COLO668 (cell line): ENCODE measurements at regions not wholly inside any gene's neighbourhood (a gene's known extent, or its start where the extent isn't known, plus 50 kb on each side); places are given as distances from the start of the nearest gene placed in this dataset.
"Not testable (repeated sequence)": the region's sequence is repeated elsewhere in the genome, so short reads cannot be mapped to it uniquely, and the experiment has no call there.

ENCODE experiments used
- DNase-seq: peaks from one replicate; lab custom pipeline; 2025; ENCODE audit not compliant: unreplicated experiment; lab: John Stamatoyannopoulos, UW

GRCh38 chr18:30713299-30713698 is 329.2 kb downstream of the DSC3 start:
- DNase-seq: no peak

GRCh38 chr18:30712383-30712782 is 330.2 kb downstream of the DSC3 start:
- no peak for DNase-seq

- DNase-seq: no peak
Observed at GRCh38 chr18:30709595-30709994, 332.9 kb downstream of the DSC3 start.

DNA sequence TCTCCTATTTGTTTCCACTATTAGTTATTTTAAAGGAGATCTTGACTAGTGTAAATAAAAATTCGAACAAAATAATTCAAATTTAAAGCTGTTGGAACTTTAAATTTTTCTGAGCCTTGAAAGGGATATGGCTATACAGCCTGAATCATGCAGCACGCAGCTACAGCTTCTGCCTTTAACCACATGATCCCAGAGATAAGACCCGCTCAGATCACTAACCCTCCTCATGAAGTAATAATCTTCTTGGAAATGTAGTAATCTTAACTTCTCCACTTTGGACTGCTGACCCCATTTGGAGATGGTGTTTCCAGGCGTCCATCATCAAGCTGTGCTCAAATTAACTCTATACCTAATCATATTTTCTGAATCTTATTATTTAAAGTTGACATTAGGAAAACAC is 336.6 kb downstream of the DSC3 start:
- no peak for DNase-seq

GRCh38 chr18:30698571-30698970 is 344.0 kb downstream of the DSC3 start:
- no peak for DNase-seq

GRCh38 chr18:30696201-30696600 is 346.3 kb downstream of the DSC3 start:
- DNase-seq: no peak

DNA sequence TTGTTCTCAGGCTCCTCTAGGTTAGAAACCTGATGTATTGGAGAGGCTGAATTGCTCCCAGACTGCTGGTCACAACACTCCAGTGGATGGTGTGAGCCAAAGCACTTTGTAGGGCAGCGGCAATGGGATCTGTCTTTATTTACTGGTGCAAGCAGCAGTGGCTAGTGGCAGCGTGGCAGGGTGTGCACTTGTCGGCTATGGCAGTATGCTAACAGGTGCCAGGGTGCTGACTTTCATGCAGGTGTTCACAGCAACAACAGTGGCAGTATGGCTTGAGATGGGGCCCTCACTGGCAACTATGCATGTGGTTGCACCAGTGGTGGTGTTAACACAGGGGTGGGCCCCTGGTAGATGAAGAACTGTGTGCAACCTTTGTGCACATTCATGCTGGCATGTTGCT is 347.8 kb downstream of the DSC3 start:
- no peak for DNase-seq

DNA sequence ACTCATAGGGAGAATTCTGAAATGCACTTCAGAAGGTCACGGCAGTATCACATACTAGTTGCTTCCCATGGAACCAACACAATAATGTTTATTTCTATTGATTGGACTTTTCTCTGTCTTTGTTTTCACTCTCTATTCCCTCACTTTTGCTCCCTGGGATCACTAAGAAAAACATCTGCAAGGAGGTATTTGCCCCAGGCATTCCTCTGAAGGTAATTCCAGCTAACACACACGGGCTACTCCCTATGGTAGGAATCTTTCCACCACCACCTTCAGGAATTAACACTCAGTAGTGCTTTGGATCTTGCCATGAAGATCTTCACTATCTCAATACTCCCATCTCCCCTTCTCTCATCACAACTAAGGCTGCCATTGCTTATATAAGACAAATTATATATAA is 353.3 kb downstream of the DSC3 start:
- DNase-seq: no peak

DNA sequence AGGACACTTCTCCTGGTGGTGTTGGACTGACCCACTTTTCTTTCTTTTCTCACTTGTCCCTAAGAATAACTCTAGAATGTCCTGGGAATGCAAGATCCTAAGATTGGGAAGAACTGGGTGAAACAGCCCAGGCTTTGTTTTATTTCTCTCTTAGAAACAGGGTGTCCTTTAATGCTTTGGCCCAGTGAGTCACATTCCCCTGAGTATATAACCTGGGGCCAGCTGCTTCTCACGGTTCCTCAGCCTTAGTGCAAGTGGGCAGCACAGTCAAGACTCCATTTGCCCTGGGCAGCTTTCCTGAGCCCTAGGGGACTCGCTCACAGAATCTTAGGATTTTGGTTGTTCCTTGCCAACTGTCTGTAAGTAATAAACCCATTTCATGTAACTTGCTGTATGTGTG is 355.0 kb downstream of the DSC3 start:
- DNase-seq: no peak

- DNase-seq: no peak
Observed at GRCh38 chr18:30684825-30685481, 357.6 kb downstream of the DSC3 start.

DNA sequence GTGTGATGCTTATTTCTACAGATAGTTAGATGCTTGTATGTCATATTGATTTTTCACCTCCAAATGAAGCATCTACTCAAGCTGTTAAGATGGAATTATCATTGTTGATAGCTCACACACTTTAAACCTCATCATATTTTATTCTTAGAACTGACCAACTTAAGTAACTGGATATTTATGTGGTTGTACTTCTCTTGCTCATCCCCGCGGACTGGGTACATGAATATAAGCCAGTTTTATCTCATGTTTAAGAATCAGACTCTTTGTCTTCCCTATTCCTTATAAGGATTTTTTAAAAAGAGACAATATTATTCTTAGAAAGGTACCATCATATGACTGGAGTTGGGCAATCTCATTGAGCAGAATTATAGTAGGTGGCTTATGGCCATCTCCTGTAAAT is 358.7 kb downstream of the DSC3 start:
- no peak for DNase-seq

GRCh38 chr18:30682672-30683071 is 359.9 kb downstream of the DSC3 start:
- DNase-seq: no peak

DNA sequence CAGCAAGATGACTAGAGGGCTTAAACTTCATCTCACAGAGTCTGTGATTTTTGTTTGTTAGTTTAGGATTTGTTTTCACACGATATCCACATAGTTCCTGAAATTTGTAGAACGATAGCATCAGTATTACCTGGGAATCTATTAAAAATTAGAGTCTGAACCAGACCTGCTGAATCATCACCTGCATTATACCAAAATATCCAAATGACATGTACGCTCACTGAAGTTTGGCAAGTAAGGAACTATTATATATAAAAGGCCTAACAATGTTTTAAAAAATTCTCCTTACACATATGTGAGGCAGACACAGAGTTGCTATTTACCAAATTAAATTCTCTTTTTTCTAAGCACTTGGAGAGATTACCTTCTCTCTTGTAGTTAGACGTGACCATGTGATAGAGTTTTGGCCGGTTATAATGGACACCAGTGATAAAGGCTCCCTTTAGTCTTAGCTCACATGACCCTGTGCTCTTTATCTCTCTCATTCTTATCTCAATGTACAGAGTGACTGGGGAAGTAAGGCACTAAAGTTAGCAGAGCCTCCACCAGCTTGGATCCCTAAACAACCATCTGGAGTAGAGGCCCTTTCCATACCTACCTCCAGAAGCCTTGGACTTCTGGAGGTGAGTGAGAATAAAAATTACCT is 363.1 kb downstream of the DSC3 start:
- DNase-seq: no peak

GRCh38 chr18:30677813-30678212 is 364.7 kb downstream of the DSC3 start:
- not testable (repeated sequence) for DNase-seq

- DNase-seq: no peak
Observed at GRCh38 chr18:30676053-30676480, 366.5 kb downstream of the DSC3 start.

GRCh38 chr18:30675493-30675892 is 367.0 kb downstream of the DSC3 start:
- no peak for DNase-seq

DNA sequence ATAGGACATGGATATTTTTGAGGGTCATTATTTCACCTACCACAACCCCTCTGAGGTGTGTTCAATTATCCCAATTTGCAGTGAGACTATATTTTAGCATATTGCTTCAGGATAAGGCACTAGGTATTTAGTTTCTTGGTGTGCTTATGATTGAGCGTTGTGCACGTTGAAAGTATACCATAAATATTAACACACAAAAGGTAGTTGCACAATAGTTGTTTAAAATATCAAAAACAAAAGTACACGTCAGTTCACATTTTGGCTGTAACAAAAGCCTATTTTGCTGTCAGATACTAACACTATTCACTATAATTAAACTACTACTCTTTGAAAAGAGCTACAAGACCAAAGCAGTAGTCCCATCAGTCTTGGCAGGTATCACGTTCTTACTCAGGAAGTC is 367.5 kb downstream of the DSC3 start:
- no peak for DNase-seq

- DNase-seq: no peak
Observed at GRCh38 chr18:30674596-30674995, 367.9 kb downstream of the DSC3 start.

DNA sequence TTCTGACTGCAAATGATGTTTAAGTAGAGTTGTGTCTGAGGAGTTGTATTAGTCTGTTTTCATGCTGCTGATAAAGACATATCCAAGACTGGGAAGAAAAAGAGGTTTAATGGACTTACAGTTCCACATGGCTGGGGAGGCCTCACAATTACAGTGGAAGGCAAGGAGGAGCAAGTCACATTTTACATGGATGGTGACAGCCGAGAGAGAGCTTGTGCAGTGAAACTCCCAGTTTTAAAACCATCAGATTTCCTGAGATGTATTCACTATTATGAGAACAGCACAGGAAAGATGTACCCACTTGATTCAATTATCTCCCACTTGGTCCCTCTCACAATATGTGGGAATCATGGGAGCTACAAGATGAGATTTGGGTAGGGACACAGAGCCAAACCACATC is 370.1 kb downstream of the DSC3 start:
- not testable (repeated sequence) for DNase-seq

DNA sequence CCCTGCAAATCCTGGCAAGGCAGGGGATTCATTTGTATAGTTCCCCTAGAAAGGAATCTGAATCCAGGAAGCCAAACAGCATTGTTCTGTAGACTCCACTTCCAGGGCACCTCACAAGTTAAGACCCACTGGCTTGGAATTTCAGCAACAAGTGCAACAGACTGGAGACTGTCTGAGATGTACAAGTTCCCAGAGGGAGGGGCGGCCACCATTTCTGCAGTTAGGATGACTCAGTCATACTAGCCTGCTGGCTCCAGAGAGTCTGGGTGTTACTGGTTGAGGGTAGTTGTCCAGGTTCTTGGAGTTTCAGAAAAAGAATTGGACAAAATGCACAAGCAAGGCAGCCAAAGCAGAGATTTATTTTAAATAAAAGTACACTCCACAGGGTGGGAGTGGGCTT is 384.2 kb downstream of the DSC3 start:
- DNase-seq: no peak

- DNase-seq: no peak
Observed at GRCh38 chr18:30652387-30652786, 390.2 kb downstream of the DSC3 start.

GRCh38 chr18:30650499-30650898 is 392.0 kb downstream of the DSC3 start:
- DNase-seq: no peak

DNA sequence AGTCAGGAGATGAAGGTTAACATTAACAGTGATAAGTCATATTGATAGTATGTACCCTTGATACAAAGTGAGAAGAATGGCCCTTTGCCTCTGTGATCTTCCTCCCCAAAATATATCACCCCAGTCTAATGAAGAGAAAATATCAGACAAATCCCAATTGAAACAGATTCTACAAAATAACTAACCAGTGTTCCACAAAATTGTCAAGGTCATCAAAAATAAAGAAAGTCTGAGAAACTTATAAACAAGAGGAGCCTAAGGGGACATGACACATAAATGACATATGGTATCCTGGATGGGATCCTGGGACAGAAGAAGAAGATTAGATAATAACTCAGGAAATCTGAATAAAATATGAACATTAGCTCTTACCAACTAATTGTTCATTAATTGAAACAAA is 398.4 kb downstream of the DSC3 start:
- DNase-seq: no peak
